DMS53 treated with DMSO at 0.1 percent for 48 hours (cell line): ENCODE measurements at regions not wholly inside any gene's neighbourhood (a gene's known extent, or its start where the extent isn't known, plus 50 kb on each side); places are given as distances from the start of the nearest gene placed in this dataset.

ENCODE experiments used
- DNase-seq: peaks from one replicate; lab custom pipeline; 2025; ENCODE audit not compliant: unreplicated experiment; lab: John Stamatoyannopoulos, UW

DNA sequence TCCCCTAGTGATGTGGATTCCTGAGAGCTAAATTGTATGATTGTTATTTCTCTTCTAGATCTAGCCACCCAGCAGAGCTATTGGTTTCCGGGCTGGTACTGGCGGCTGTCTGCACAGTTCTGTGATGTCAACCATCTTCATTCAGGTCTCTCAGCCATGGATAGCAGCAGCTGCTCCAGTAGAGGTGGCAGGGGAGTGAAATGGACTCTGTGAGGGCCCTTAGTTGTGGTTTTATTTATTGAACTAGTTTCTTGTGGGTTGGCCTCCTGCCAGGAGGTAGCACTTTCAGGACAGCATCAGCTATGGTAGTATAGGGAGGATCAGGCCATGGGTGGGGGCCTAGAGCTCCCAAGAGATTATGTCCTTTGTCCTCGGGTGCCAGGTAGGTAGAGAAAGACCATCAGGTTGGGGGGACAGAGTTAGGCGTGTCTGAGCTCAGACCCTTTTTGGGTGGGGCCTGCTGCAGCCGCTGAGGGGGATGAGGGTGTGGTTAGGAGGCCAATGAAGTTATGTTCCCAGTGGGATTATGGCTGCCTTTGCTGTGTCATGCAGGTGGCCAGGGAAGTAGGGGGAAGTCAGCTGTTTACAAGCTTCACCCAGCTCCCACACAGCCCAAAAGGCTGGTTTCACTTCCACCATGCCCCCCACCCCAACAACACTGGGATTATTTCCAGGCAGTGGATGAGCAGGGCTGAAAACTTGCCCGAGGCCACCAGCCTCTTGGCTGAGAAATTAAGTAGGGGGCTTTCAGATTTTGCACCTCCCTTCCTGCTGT is 55.1 kb upstream of the RGS4 start:
- DNase-seq = no peak

- no peak for DNase-seq
Measured at GRCh38 chr1:163006051-163006834, 62.9 kb upstream of the RGS4 start.

GRCh38 chr1:162997499-162998285 is 71.5 kb upstream of the RGS4 start:
- DNase-seq = no peak

- no peak for DNase-seq
Measured at GRCh38 chr1:162996261-162996660, 72.9 kb upstream of the RGS4 start.

DNA sequence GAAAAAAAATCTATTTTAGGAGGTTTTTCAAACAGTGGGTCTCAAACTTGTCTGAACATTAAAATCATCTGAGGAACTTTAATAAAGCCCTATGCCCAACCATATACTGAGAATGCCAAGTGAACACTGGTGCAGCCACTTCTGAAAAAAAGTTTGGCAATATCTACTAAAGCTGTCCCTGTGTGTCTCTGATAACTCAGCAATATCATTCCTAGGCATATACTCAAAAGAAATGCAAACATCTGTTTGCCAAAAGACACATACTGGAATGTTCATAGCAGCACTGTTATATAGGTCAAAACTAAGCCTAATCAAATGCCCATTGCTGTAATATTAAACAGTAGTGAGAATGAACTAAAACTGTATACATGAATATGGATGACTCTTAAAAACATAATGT is 74.2 kb upstream of the RGS4 start:
- DNase-seq = no peak

DNA sequence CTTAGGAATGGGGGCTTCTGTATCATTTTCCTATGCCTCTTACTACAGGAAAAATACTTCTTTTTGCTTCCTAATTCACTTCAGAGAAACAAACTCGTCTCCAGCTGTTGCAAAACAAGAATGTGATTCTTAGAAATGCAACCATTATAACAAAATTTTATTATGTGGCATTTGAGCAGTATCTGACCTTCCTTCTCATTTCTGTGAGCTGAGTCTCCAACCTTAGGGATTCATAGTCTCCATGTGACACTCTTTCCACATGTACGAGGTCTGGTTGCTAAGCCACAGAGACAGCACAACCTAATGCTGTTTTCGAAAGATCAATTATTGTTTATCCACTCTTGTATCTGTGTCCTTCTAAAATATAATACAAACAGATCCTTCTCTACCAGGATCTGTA is 75.3 kb upstream of the RGS4 start:
- DNase-seq = no peak

GRCh38 chr1:162992945-162993344 is 76.2 kb upstream of the RGS4 start:
- DNase-seq = no peak

- no peak for DNase-seq
Measured at GRCh38 chr1:162991444-162991843, 77.7 kb upstream of the RGS4 start.

DNA sequence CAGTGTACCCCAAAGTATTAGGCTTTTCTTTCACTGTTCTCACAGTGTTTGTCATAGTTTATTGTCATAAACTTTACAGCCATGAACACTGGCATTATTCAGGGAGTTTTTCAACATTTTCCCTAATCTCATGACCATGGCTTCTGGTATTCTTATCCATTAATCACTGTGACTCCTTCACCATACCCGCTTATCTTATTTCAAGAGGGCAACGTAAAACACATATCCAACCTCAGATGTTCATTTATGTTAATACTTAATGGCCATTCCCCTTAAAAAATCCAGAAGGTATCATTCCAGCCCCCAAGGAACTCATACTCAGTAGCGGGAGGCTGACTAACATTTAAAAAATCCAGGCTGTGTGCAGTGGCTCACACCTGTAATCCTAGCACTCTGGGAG is 78.5 kb upstream of the RGS4 start:
- DNase-seq = no peak

DNA sequence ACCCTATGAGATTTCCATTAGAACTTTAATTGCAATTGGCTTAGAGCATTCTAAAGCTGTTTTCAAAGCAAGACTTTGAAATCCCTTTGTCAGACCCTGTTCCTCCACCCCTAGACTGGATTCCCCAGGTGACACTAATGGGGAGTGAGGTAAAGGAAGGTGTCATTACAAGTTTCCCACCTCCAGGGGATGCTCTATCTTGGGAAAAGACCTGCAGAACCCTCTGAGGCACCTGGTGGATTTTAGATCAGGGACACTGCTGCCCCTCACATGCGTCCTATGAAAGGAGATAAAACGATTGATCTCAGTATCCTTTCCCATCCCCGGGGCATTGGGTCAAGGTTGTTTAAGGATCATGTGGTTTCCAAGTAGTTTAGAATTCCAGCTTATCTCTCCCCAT is 80.3 kb upstream of the RGS4 start:
- DNase-seq = peak; percentile 11

- no peak for DNase-seq
Measured at GRCh38 chr1:162987866-162988265, 81.3 kb upstream of the RGS4 start.

- no peak for DNase-seq
Measured at GRCh38 chr1:162985816-162986435, 83.2 kb upstream of the RGS4 start.

GRCh38 chr1:162984699-162985098 is 84.5 kb upstream of the RGS4 start:
- no peak for DNase-seq

- no peak for DNase-seq
Measured at GRCh38 chr1:162983671-162984425, 85.3 kb upstream of the RGS4 start.

- no peak for DNase-seq
Measured at GRCh38 chr1:162982364-162982763, 86.8 kb upstream of the RGS4 start.

DNA sequence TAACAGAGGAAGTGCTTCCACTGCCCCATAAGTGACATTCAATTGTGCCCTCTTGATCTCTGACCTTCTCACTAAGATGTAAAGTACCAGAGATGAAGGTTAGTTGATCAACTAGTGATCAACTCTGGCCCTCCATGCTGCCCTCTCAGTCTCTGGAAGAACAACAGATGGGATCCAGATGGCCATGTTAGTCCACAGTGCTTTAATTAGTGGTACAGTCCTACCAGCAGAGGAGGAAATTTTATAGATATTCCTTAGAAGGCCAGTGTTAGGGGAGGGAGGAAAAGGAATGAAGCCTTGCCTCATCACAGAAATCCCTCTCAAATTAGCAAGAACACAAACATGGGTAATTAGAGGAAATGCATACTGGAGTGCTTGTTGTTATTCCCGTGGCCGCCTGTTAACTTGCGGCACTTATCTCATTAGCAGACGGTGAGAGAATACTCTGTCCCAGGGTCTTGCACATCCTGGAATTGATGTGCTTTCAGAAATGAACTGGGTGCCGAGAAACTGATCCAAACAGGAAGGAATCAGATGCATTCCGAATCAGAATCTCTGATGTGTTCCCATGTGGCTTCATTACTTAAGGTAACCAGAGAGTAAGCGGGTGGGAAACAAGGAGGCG is 91.1 kb upstream of the RGS4 start:
- no peak for DNase-seq

DNA sequence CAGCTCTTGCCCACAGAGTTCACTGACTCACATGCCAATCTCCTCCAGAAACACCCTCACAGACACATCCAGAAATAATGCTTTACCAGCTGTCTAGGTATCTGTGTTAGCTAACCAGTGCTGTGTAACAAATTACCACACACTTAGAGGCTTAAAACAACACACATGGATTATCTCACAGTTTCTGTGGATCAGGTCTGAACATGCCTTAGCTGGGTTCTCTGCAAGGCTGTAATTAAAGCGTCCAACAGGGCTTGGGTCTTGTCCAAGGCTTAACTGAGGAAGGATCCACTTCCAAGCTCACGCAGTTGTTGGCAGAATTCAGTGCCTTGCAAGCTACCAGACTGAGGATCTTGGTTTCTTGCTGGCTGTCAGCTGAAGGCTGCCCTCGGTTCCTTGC is 92.5 kb upstream of the RGS4 start:
- DNase-seq = no peak

DNA sequence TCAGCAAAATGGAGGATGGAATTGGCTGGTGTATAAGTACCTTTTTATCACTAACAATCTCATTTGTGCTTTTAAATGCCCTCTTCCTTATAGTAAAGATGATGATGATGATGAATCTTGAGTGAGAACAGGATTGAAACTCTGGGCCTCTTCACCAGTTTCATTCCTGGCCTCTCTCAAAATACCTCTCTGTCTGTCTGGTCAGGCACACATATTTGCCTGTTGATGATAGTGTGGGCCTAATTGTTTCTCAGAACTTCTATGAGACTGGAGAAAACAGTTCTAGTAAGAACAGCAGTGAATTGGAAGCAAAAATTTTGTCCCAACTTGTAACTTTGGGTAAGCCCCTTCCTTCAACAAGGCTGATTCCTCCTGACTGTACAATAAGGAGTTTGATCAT is 94.4 kb upstream of the RGS4 start:
- DNase-seq = no peak

DNA sequence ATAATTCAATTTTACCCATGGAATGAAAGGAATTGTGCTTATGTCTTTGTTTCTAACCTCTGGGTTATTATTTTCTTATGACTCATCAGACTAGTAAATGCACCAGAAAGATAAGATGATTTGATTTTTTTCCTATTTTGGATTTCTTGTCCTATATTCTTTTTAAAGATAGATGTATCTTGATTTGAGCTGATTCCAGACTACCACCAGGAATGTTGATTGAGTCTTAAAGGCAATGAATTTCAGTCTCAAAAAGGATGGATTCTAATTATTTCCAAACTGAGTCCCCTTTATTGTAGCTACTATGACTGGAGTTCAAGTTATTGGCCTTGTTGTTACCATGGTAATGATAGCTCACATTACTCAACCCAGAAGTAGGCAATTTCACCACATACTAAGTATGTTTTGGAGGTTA is 95.8 kb upstream of the RGS4 start:
- no peak for DNase-seq

DNA sequence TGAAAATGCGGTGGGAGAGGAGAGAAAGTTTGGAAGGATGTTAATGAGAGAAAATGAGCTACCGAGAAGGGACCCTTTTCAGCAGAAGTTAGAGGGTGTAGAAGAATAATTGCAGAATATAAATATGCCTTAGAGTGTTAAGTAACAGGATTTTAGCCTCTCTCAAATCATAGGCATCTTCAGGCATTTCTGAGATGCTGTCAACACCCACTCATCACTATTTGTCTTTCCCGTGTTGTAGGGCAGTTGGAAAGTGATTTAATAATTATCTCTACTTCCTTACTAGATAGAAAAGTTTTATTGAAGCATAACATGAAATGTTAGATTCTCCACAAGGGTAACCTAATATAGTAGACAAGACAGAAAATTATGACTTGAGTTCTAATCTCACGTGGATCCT is 96.4 kb upstream of the RGS4 start:
- DNase-seq = no peak
